Psoas muscle (tissue), 7 donors: ENCODE measurements at regions not wholly inside any gene's neighbourhood (a gene's known extent, or its start where the extent isn't known, plus 50 kb on each side); places are given as distances from the start of the nearest gene placed in this dataset.

ENCODE experiments used
- ATAC-seq, 4 donors: fragments of 200-7000 bp; cut with Tn5 transposase; one replicate each; pipeline ENCODE4 v1.9.1; 2020; ENCODE audit warnings: moderate library complexity in 3 of 4, mild to moderate bottlenecking in 2 of 4
- DNase-seq, 2 donors: peaks; one replicate each; pipeline ENCODE4 v3.0.0-alpha.2; 2020
- H3K27ac ChIP-seq: fragments of 200-600 bp; one replicate; pipeline ENCODE4 v1.8.0; 2022
- H3K27me3 ChIP-seq, 3 donors: fragments of 200-600 bp in 1 of 3; one replicate each; pipeline versions ENCODE4 v1.6.1 to v1.8.0; 2013 to 2022; ENCODE audit warnings: low read length in 2 of 3, mild to moderate bottlenecking in 2 of 3, moderate library complexity in 1 of 3; ENCODE audit not compliant: insufficient read depth in 3 of 3
- H3K36me3 ChIP-seq, 2 donors: fragments of 200-600 bp in 1 of 2; one replicate each; pipeline versions ENCODE4 v1.6.1 to v1.8.0; 2013 to 2022; ENCODE audit warnings: low read depth in 1 of 2, mild to moderate bottlenecking in 1 of 2, moderate library complexity in 1 of 2; ENCODE audit not compliant: insufficient read depth in 1 of 2
- H3K4me1 ChIP-seq: fragments of 200-600 bp; one replicate; pipeline ENCODE4 v1.8.0; 2022
- H3K4me3 ChIP-seq: fragments of 200-600 bp; one replicate; pipeline ENCODE4 v1.8.0; 2022; ENCODE audit warnings: mild to moderate bottlenecking
- H3K9me3 ChIP-seq: fragments of 200-600 bp; one replicate; pipeline ENCODE4 v1.8.0; 2022
- CTCF ChIP-seq: fragments of 200-600 bp; IDR thresholded peaks from one replicate; pipeline ENCODE4 v1.8.0; 2022; ENCODE audit warnings: antibody characterized with exemption
- WGBS, 3 donors: extraction: QIAGEN DNeasy Blood & Tissue Kit; methylation state at CpG; one replicate each; pipeline versions ENCODE4 v1.1.6 to v1.1.7; 2013; 5-methylcytosine and 5-hydroxymethylcytosine counted together
- intact Hi-C, 2 donors: fragments of 100-400 bp; cut with DNase I; formaldehyde crosslinking; loops; one replicate each; pipeline versions ENCODE4 v1.11.0 to v1.14.2; 2022
- donor health status: healthy with polysubstance abuse.
- donor health status: DM: no; HTN: no; CAD: no; lungs with moderate emphysema.
- donor health status: Bipolar disorder and iron deficiency.
- donor health status: healthy.
- donor health status: DM: yes; HTN: yes; CAD: no.
- donor health status: DM: no; HTN: no; CAD: no.
- donor health status: DM: yes; HTN: yes; CAD: no.

DNA sequence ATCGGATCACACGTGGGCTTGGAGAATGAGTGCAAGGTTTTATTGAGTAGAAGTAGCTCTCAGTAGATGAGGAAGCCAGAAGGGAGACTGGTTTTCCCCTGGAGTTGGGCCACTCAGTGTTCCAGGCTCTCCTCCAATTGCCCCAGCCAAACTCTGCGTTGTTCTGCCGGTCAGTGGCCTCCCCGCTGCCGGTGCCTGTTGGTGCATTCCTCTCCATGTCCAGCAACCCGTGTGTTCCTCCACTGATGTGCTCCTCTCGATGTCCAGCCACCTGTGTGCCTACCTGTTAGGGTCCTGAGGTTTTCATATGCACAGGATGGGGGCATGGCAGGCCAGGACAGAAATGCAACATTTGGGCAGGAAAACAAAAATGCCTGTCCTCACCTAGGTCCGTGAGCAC, 888.0 kb upstream of the PTPRD start:
- Histone ChIP-seq H3K4me3 (no peak overlapping the region), H3K4me1 (no peaks in the 10 kb centered on the region), H3K9me3 (no peaks in the 10 kb centered on the region), H3K36me3 (no peaks in the 10 kb centered on the region), H3K27ac (no peak overlapping the region), H3K27me3 (no peaks in the 10 kb centered on the region)
- DNase-seq (no peak), ATAC-seq (no peak)
- WGBS, 3 donors, result 84 to 91% (median 89%) methylated on average over 9 of the region's 9 CpGs
- intact Hi-C loops, result no loop called here
- no peak for TF ChIP-seq CTCF

GRCh38 chr9:11506980-11507379, 894.2 kb upstream of the PTPRD start:
- no peaks in the 10 kb centered on the region for H3K36me3 ChIP-seq
- WGBS, 3 donors, result 71 to 76% (median 74%) methylated on average over 2 of the region's 2 CpGs
- H3K9me3 ChIP-seq, result no peaks in the 10 kb centered on the region
- DNase-seq (no peak), ATAC-seq (no peak)
- no peak overlapping the region for H3K4me3 ChIP-seq
- no peak for TF ChIP-seq CTCF
- H3K27ac ChIP-seq, result no peak overlapping the region
- H3K27me3 ChIP-seq, result no peaks in the 10 kb centered on the region
- H3K4me1 ChIP-seq, result no peaks in the 10 kb centered on the region
- intact Hi-C loops, result no loop called here

GRCh38 chr9:11537566-11537965, 924.8 kb upstream of the PTPRD start:
- DNase-seq, result no peak
- H3K9me3 ChIP-seq, result no peaks in the 10 kb centered on the region
- H3K27me3 ChIP-seq, result no peaks in the 10 kb centered on the region
- H3K27ac ChIP-seq, result no peak overlapping the region
- TF ChIP-seq CTCF, result no peak
- H3K4me3 ChIP-seq, result no peak overlapping the region
- no peaks in the 10 kb centered on the region for H3K4me1 ChIP-seq
- intact Hi-C loops, result no loop called here
- ATAC-seq, result no peak
- no peaks in the 10 kb centered on the region for H3K36me3 ChIP-seq

- Histone ChIP-seq H3K36me3 (no peaks in the 10 kb centered on the region), H3K4me1 (no peaks in the 10 kb centered on the region), H3K27me3 (no peaks in the 10 kb centered on the region), H3K9me3 (no peaks in the 10 kb centered on the region), H3K27ac (no peak overlapping the region), H3K4me3 (no peak overlapping the region)
- TF ChIP-seq CTCF, result no peak
- DNase-seq (no peak), ATAC-seq (no peak)
- intact Hi-C loops, result loop anchor here in 1 of 2 donors (10.0 kb wide), 1 partner anchor 58 kb away; no protein-coding TSS in a partner anchor
Measured at GRCh38 chr9:11542781-11543180, 930.0 kb upstream of the PTPRD start.

- Histone ChIP-seq H3K4me1 (no peaks in the 10 kb centered on the region), H3K27ac (no peak overlapping the region), H3K4me3 (no peak overlapping the region), H3K27me3 (no peaks in the 10 kb centered on the region), H3K36me3 (no peaks in the 10 kb centered on the region), H3K9me3 (no peaks in the 10 kb centered on the region)
- ATAC-seq (no peak), DNase-seq (no peak)
- WGBS, 3 donors, result 25 to 36% (median 34%) methylated on average over 3 of the region's 3 CpGs
- TF ChIP-seq CTCF, result no peak
- intact Hi-C loops, result loop anchor here in 1 of 2 donors (10.0 kb wide), 1 partner anchor 61 kb away; no protein-coding TSS in a partner anchor
Measured at GRCh38 chr9:11546231-11546630, 933.4 kb upstream of the PTPRD start.
